HG03439 (cell line): ENCODE measurements at regions not wholly inside any gene's neighbourhood (a gene's known extent, or its start where the extent isn't known, plus 50 kb on each side); places are given as distances from the start of the nearest gene placed in this dataset.
"Not testable (repeated sequence)": the region's sequence is repeated elsewhere in the genome, so short reads cannot be mapped to it uniquely, and the experiment has no call there.

Experiments
- ATAC-seq: cut with Tn5 transposase; IDR thresholded peaks from one replicate; pipeline ENCODE4 v1.9.1; 2021; ENCODE audit warnings: mild to moderate bottlenecking, moderate library complexity; ENCODE audit not compliant: unreplicated experiment

DNA sequence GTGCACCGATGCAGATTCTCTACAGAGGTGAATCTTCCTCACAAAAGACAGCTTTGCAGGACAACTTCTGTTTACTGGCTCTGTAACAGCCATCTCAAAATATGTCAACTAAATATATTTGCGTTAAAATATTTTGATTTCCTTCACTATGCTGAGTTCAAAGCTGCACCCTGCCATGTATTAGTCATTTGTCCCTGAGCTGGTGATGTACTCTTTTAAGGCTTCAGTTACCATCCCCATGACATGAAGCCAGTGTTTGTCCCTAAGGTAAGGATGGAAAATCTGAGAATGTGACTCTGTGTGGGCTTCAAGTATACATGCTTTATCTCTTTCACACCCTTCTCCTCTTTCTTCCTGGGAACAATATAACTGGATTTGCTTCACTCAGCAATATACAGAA lies 70.2 kb upstream of the BTG3 start:
- no peak for ATAC-seq

DNA sequence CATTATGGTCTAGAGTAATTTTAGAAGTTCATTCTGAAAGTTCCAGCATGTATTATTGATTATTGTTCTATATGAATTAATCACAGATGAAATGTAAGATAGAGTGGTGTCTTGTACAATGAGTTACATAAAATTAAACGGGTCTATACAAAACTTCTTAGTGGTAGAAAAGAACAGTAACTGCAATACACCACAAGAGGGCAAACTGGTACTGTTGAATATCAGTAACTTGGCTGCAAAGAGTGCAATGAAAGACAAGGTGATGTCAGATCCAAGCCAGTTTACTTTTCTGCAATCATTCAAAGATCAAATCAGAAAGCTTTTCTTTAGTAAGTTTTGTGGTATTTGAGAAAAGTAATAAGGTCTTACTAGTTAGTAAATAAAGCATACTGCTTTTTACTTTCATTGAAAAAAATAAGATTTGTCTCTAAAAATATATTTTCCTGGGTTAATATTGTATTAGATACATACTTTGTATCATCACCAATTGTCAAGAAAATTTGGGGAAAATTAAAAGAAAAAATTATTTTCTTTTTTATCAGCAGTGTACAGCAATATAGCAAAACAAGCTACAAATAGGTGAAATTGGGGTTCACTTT lies 66.4 kb upstream of the BTG3 start:
- ATAC-seq, result peak; percentile 96

DNA sequence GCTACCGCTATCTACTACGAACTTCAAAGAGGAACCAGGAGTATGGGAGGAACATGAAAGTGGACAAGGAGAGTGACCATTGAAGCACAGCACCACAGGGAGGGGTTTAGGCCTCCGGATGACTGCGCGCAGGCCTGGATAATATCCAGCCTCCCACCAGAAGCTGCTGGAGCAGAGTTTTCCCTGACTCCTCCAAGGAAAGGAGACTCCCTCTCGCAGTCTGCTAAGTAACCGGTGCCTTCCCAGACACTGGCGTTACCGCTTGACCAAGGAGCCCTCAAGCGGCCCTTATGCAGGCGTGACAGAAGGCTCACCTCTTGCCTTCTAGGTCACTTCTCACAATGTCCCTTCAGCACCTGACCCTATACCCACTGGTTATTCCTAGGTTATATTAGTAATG lies 64.2 kb upstream of the BTG3 start:
- not testable (repeated sequence) for ATAC-seq

DNA sequence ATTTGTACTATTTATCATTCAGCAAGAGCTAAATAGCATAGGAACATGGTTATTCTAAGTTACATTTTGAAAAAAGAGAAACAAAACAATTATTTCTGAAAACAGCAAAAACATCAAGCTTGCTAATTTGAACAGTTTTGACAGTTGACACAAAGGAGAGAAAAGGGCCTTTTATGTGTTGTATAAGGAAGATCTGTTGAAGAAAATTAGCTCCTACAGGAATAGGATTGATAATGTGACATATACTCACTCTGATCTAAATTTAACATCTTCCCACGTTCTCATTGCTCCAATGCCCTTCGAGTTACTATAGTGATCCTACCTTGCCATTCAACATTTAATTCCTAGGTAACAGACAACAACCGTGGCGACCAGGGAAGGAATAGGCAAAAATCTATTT lies 61.4 kb upstream of the BTG3 start:
- no peak for ATAC-seq

DNA sequence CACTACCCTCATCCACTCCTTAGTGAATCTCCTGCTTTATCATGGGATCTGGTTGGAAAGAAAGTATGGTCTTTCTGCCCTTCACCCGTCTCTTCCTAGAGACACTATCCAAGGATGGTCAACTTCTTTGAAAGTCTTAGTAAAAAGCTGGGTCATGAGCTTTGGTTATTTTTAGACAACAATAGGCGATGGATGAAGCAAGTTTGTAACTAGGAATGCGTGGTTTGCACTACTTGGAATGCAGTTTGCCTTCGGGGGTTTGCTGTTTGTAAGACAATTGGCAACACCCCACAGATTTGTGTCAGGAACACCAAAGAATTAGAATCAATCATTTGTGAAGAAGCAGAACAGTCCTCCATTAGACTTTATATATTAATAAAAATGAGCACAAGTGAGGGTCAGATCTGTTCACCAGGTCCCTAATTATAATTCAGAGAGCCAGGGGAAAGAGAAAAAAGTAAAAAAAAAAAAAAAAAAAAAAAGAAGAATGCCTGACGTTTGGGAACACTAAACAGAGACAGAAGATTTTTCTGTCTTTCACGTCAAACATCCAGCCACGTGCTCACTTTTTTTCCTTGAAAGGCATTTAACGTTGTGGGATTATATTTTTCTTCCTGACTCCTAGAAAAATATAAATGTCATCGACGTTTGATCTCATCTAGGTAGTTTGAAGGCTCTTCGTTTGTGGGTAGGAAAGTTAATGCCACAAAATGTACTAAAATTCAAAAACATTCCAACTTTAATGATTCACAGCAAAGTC lies 60.7 kb upstream of the BTG3 start:
- ATAC-seq, result no peak

DNA sequence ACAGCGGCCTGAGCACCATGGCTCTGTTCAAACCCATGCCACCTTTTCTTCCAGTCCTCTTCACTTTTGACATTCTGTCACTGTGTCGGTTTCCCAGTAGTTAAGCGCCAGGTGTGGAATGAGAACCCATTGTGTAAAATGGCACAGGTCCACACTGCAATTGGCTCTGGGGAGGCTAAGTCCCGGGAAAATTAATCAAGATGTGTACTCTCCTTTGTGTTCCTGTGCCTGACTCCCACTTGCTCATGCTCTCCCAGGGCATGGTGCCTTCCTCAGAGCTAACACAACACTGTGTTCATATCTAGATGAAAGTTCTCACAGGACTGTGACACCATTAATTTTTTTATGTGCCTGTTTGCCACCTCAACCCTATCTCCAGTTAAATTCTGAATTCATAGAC lies 59.0 kb upstream of the BTG3 start:
- ATAC-seq, result no peak

DNA sequence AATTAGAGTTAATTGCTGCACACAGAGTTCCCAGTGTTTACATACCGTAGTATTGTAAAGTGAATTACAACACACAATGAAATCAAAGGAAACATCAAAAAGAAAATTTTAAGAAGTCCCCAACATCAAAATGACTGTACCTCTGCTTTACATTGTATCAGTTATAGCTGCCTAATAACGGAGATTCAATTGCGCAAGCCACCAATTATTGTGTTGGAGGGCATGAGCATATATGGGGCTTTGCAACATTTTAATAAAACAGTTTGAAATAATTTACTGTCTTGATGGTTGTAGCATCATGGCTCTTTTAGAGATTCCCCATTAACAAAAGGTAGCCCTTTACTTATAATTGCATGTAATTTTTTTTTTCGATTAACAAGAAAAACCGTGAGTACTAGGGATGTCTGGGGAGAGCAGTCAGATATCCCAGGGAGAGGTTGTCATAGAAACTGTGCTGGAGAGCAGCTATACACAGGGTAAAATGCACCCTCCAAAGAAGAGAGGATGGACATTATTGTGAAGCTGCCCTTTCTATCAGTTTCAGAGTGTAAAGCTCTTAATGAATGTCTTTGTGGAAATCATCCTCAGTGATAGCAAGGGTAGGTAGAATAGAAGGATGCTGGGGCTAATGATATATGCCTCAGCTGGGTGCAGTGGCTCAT lies 55.9 kb upstream of the BTG3 start:
- no peak for ATAC-seq

DNA sequence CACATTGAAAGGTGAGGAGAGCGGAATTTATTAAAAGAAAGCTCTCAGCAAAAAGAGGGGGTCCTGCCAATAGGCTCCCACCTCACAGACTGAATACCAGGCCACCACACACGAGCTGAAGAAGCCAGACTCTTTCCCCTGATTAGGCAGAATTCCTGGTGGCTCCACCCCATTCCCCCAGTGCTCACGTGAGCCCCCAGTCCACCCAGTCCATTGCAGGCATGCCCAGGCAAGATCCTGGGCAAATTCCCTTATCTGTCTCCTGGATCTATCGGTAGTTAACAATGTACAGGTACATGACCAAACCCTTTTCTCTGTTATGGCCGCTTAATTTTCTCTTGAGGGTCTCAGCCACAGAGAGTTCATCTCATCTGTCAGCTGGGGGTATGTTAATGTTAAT lies 54.6 kb upstream of the BTG3 start:
- no peak for ATAC-seq
